AG10803 (cell line): ENCODE measurements at regions not wholly inside any gene's neighbourhood (a gene's known extent, or its start where the extent isn't known, plus 50 kb on each side); places are given as distances from the start of the nearest gene placed in this dataset.

Experiments used
- DNase-seq: peaks from one replicate; pipeline ENCODE4 v3.0.0; 2010; ENCODE audit warnings: low read depth
- H3K4me3 ChIP-seq: 2 replicates; pipeline ENCODE4 v1.5.1; 2011; ENCODE audit warnings: mild to moderate bottlenecking, low read length, control low read depth
- TF ChIP-seq, protein P1 (sequence below): conservative IDR thresholded peaks from 2 replicates; pipeline ENCODE4 v1.5.1; 2011; ENCODE audit warnings: mild to moderate bottlenecking, low read length, control low read depth, inconsistent platforms

DNA sequence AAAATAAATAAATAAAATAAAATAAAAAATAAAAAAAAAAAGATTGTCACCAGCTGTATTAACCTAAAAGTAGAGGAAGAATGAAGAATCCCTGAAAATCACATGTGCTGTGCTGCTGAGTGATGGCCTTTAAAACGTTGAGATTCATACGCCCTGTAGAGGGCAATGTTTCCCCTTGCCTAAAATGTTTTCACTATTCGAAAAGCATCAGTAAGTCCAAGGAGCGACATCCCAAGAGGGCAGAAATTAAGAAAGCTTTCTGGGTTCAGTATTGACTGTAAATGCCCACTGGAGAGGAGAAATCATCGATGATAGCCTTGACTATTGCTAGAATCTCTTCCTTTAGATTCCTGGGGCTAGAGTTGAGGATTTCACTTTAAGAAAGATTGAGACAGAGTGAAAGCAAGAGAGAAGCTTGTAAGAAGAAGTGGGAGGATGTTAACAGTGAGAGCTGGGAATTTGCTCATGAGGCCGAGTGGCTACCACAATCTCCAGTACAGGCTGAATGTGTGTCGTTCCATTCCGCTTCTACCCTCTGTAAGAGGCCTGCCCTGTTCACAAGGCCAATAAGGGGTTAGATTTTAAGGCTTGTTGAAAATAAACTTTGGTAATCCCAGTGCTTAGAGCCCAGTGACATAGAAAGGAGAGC, 170.8 kb upstream of the FAM20A start:
- peak; percentile 85 for DNase-seq
- TF ChIP-seq, protein P1, sequence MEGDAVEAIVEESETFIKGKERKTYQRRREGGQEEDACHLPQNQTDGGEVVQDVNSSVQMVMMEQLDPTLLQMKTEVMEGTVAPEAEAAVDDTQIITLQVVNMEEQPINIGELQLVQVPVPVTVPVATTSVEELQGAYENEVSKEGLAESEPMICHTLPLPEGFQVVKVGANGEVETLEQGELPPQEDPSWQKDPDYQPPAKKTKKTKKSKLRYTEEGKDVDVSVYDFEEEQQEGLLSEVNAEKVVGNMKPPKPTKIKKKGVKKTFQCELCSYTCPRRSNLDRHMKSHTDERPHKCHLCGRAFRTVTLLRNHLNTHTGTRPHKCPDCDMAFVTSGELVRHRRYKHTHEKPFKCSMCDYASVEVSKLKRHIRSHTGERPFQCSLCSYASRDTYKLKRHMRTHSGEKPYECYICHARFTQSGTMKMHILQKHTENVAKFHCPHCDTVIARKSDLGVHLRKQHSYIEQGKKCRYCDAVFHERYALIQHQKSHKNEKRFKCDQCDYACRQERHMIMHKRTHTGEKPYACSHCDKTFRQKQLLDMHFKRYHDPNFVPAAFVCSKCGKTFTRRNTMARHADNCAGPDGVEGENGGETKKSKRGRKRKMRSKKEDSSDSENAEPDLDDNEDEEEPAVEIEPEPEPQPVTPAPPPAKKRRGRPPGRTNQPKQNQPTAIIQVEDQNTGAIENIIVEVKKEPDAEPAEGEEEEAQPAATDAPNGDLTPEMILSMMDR = peak; percentile 85
- peak overlapping the region; percentile 11 for H3K4me3 ChIP-seq

DNA sequence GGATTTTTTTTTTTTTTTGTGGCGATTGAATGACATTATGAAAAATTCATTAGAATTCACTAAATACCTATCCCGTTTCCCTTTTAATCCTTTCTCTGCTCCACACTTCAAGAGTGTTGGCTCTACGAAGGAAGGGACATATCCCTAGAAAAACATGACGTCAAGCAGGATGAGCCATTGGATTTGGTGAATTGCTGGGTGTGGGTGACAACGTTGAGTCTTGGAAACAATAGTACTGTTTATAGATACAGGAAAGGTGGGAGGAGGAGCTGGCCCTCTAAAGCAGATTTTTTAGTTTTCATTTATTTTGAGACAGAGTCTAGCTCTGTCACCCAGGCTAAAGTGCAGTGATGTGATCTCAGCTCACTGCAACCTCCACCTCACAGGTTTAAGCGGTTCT, 167.6 kb upstream of the FAM20A start:
- TF ChIP-seq, protein P1 = no peak
- H3K4me3 ChIP-seq = no peak overlapping the region
- no peak for DNase-seq

DNA sequence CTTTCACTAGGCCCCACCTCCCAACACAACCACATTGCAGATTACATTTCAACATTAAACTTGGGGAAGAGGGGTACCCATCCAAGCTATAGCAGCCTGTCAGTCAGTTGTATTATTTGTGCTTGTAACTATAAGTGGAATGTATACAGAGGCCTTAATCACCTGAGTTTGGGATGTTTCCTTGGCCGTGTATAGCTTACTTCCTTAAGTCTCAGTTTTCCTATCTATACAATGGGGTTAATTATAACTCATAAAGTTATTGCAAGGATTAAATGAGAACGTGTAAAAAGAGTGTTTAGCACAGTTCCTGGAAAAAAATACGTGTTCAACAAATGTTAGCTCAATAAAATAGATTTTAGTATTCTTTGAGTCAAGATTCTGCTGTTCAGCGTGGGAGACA, 165.5 kb upstream of the FAM20A start:
- DNase-seq = no peak
- TF ChIP-seq, protein P1 = no peak
- no peak overlapping the region for H3K4me3 ChIP-seq

DNA sequence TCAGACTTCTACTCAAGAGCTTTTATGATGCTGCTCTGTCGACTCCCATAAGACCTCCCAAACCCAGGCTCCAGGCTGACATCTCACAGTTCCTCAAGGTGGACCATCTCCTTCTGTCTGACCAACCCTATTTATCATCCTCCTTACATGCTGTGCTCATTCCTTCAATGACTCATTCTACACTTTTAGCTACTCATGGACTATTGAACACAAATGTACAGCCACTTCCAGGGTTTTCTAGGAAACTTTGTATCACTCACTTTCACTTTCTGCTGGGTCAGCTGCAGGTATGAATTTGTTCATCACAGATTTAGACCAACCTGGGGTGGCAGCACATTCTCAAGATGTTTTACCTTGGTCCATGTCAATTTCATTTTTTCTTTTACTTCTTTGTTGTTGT, 162.4 kb upstream of the FAM20A start:
- peak; percentile 16 for DNase-seq
- TF ChIP-seq, protein P1 = no peak
- no peak overlapping the region for H3K4me3 ChIP-seq

DNA sequence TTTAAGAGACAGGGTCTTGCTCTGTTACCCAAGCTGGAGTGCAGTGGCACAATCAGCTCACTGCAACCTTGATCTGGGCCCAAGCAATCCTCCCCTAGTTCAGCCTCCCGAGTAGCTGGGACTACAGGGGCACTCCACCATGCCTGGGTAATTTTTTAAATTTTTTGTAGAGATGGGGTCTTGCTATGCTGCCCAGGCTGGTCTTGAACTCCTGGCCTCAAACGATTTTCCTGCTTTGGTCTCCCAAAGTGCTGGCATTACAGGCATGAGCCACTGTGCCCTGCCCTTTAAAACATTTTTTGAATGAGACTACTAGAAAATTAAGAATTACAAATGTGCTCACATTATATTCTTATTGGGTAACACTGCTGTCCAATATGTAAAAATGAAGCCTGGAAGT, 161.7 kb upstream of the FAM20A start:
- H3K4me3 ChIP-seq = no peak overlapping the region
- no peak for DNase-seq
- TF ChIP-seq, protein P1 = no peak

DNA sequence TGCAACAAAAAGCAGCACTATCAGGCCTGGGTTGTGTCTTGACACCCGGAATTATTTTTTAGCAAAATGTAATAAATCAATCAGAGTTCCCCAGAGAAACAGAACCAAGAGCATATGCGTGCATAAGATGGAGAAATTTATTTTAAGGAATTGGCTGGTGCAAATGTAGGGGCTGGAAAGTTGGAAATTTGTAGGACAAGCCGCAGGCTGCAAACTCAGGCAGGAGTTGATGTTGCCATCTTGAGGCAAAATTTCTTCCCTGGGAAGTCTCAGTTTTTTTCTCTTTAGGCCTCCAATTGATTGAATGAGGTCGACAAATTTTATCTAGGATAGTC, 158.9 kb upstream of the FAM20A start:
- no peak for DNase-seq
- no peak overlapping the region for H3K4me3 ChIP-seq

More for the DNA sequence above, 158.9 kb upstream of the FAM20A start:
- TF ChIP-seq, protein P1 = no peak
